ENCODE measurements at regions not wholly inside any gene's neighbourhood (a gene's known extent, or its start where the extent isn't known, plus 50 kb on each side); places are given as distances from the start of the nearest gene placed in this dataset.

- no peak for TF ChIP-seq POLR2A (IDR thresholded peaks at IDR 0.05)
- TF ChIP-seq CTCF (IDR thresholded peaks at IDR 0.05): no peak
- TF ChIP-seq EP300 (IDR thresholded peaks at IDR 0.05): no peak
Measured at GRCh38 chr10:125450218-125450617, 232.7 kb downstream of the TEX36 start.

Measured in ovary (tissue), 3 donors.